Activated CD8-positive, alpha-beta memory T cell treated with anti-CD3 and anti-CD28 coated beads, Interleukin-2, amount 50 U/mL, for 48 hours (primary cell): ENCODE measurements at regions not wholly inside any gene's neighbourhood (a gene's known extent, or its start where the extent isn't known, plus 50 kb on each side); places are given as distances from the start of the nearest gene placed in this dataset.
"Not testable (repeated sequence)": the region's sequence is repeated elsewhere in the genome, so short reads cannot be mapped to it uniquely, and the experiment has no call there.

Experiments
- DNase-seq: peaks from one replicate; pipeline ENCODE4 v3.0.0-alpha.2; 2020

DNA sequence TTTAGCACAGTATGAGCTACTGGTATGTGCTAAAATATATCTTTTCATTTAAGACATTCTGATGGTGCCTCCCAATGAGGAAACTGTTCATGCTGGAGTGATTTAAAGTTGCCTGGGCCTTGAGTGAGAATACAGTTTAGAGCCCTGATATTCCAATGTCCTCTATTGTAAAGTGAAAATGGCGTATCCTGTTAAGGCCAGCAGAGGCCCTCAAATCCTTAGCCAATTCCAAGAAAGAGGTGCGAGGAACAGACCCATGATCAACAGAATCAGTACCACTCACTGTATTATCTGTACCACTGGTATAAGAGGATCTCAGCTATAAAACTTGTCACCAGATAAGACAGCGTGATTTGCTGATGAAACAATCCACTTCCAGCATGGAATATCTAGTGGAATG, 273.1 kb upstream of the SLITRK5 start:
- DNase-seq: no peak

- DNase-seq: no peak
These were observed 267.3 kb upstream of the SLITRK5 start for GRCh38 chr13:87403748-87404432.

DNA sequence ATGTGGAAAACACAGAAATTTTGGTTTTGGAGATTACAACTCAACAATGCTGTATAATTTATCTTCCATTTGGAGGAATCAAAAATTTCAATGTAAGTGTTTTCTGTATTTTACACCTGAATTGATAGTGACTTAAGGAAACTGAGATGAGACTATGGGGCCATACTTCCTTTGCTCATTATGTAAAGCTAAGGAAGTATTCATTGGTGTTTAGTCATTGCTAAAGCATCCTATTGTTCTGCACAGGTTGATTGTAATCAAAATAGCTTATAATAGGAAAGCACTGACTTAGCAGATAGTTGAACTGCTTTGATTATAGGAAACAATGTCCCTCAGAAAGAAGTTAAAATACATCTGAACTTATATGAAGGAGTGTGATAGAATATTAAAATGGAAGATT, 244.4 kb upstream of the SLITRK5 start:
- no peak for DNase-seq

- no peak for DNase-seq
These were observed 227.0 kb upstream of the SLITRK5 start for GRCh38 chr13:87444135-87444534.

- no peak for DNase-seq
These were observed 218.9 kb upstream of the SLITRK5 start for GRCh38 chr13:87452281-87452680.

DNA sequence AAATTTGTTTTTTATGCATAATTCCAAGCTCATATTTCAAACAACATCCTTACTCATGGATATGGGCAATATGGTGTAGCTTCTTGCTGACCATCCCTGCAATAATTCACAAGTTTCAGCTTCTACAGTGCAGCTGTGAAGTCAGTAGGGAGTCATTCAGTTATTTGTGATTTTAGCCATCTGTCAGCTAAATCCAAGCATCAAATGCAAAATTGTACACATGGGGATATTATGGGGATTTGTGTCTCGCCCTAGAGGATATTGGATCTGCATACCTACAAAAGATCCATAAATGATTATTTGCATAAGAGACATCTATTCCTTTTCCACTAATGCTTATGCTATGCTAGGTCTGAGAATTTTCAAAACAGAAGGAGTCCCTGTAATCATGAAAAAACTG, 217.9 kb upstream of the SLITRK5 start:
- no peak for DNase-seq

DNA sequence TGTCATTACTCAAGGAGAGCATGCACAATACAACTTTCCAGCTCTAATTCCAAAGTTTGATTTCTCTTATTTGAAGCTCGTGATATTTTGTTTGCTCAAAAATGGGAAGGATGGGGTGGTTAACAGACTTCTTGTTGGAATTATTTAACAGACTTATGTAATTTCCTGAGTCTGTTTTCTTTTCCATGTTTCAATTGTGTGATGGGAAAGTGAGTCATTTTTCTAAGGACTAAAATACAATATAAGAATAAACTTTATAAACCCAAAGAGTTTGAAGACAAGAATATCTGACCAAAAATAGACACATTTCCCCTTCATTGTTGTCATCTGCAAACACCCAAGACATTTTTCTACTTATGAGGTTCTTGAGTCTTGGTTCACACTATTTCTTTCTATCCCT, 211.8 kb upstream of the SLITRK5 start:
- DNase-seq: no peak

GRCh38 chr13:87497426-87497825, 173.7 kb upstream of the SLITRK5 start:
- DNase-seq: no peak

DNA sequence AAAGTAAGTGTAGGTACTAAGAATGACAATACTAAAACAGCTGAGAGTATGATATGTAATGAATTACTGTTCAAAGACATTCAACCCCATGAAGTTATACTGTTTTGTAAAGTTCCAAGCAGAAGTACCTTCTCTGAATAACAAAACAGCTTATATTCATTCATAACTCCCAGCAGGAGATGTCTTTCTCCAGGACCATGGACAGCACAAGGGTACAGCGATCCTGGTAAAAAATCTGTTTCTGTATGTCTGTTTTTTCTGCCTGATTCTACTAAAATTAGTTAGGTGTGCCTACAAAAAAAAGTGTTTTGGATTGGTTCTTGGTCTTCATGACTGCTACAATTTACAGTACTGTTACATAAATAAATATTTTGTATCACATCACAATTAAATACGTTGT, 172.5 kb upstream of the SLITRK5 start:
- no peak for DNase-seq

- DNase-seq: no peak
These were observed 146.4 kb upstream of the SLITRK5 start for GRCh38 chr13:87524775-87525174.

- DNase-seq: no peak
These were observed 137.4 kb upstream of the SLITRK5 start for GRCh38 chr13:87533776-87534175.

- DNase-seq: no peak
These were observed 135.3 kb upstream of the SLITRK5 start for GRCh38 chr13:87535911-87536310.

DNA sequence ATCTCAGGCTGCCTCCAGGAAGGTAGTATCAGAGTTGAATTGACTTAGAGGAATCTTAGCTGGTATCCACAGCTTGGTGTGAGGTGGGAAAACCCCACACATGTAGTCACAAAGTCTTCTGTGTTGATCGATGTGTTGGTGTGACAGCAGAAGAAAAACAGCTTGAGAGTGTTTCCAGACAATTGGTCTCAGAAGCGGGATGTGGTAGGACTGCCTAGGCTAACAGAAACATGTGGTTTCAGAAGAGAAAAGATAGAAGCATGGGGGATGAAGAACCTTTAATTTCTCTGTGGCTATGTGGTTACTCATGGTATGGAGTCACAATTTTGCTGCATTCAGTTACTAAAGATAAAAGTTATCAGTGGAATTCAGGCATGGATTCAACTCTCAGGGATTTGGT, 134.7 kb upstream of the SLITRK5 start:
- DNase-seq: no peak

GRCh38 chr13:87536899-87537298, 134.3 kb upstream of the SLITRK5 start:
- no peak for DNase-seq

DNA sequence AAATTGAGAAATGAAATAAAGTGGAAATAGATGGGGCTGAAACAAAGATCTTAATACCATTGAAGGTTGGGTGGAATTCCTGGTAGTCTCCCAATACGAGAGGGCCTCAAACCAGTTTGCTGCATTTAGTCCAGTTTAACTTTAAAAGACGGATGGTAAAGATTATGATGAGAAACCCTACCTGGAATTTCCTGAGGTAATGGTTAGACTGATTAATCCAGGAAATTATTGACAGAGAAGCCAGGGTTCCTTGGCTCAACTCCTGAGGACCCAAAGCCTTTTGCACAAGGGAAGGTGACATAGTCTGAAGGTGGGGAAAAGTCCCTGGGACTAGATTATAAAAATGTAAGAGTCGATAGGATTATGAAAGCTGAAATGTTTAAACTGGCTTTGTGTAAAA, 133.2 kb upstream of the SLITRK5 start:
- DNase-seq: no peak

GRCh38 chr13:87538366-87539052, 132.7 kb upstream of the SLITRK5 start:
- DNase-seq: no peak

- no peak for DNase-seq
These were observed 118.0 kb upstream of the SLITRK5 start for GRCh38 chr13:87553142-87553541.

GRCh38 chr13:87554045-87554444, 117.1 kb upstream of the SLITRK5 start:
- DNase-seq: no peak

GRCh38 chr13:87557788-87558187, 113.4 kb upstream of the SLITRK5 start:
- DNase-seq: no peak

DNA sequence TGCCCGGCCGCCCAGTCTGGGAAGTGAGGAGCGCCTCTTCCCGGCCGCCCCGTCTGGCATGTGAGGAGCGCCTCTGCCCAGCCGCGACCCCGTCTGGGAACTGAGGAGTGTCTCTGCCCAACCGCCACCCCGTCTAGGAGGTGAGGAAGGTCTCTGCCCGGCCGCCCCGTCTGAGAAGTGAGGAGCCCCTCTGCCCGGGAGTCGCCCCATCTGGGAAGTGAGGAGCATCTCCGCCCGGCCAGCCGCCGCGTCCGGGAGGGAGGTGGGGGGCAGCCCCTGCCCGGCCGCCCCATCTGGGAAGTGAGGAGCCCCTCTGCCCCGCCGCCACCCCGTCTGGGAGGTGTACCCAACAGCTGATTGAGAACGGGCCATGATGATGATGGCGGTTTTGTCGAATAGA, 109.6 kb upstream of the SLITRK5 start:
- not testable (repeated sequence) for DNase-seq

- no peak for DNase-seq
These were observed 100.5 kb upstream of the SLITRK5 start for GRCh38 chr13:87570669-87571068.

DNA sequence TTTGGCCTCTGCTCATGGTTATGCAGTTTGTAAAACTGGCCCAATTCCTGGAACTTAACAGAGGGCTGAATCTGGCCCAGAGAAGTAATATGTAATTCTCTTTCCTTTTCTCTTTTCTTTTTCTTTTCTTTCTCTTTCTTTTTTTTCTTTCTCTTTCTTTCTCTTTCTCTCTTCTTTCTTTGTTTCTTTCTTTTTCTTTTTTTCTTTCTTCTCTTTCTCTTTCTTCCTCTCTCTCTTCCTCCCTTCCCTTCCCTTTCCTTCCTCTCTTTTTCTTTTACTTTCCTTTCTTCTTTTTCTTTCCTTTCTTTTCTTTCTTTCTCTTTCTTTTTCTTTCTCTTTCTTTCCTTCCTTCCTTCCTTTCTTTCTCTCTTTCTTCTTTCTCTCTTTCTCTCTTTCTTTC, 88.8 kb upstream of the SLITRK5 start:
- no peak for DNase-seq

GRCh38 chr13:87590518-87590917, 80.7 kb upstream of the SLITRK5 start:
- DNase-seq: no peak

GRCh38 chr13:87604437-87604836, 66.7 kb upstream of the SLITRK5 start:
- not testable (repeated sequence) for DNase-seq

DNA sequence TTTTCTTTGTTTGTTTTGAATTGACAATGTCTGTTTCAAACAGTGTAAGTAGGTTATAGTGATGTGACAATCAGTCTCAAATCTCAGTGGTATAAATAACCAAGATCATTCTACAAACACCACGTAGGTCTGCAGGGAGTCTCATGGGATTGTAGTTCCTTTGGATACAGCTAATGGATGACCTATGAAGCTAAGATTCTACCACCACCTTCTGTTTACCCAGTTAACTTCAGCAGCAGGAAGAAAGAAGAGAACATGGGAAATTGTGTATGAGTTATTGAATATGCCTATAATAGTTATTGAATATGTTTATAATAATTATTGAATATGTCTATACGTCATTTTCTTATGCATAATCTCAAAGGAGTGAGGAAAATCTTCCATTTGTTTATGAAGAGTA, 63.9 kb upstream of the SLITRK5 start:
- DNase-seq: no peak
